HG03354 (cell line): ENCODE measurements at regions not wholly inside any gene's neighbourhood (a gene's known extent, or its start where the extent isn't known, plus 50 kb on each side); places are given as distances from the start of the nearest gene placed in this dataset.

Experiments used
- ATAC-seq: cut with Tn5 transposase; IDR thresholded peaks from one replicate; pipeline ENCODE4 v1.9.1; 2021; ENCODE audit warnings: mild to moderate bottlenecking; ENCODE audit not compliant: unreplicated experiment, poor library complexity, severe bottlenecking

GRCh38 chr18:54714851-54715250 is 113.4 kb upstream of the RAB27B start:
- no peak for ATAC-seq

- ATAC-seq, result no peak
Measured at GRCh38 chr18:54716586-54716985, 111.7 kb upstream of the RAB27B start.

GRCh38 chr18:54717673-54718407 is 110.4 kb upstream of the RAB27B start:
- peak; percentile 89 for ATAC-seq

GRCh38 chr18:54718408-54718773 is 109.9 kb upstream of the RAB27B start:
- ATAC-seq, result peak; percentile 38

- no peak for ATAC-seq
Measured at GRCh38 chr18:54720620-54721019, 107.7 kb upstream of the RAB27B start.

- ATAC-seq, result no peak
Measured at GRCh38 chr18:54726143-54726542, 102.1 kb upstream of the RAB27B start.

- ATAC-seq, result no peak
Measured at GRCh38 chr18:54734059-54734458, 94.2 kb upstream of the RAB27B start.

GRCh38 chr18:54736981-54737380 is 91.3 kb upstream of the RAB27B start:
- no peak for ATAC-seq

- ATAC-seq, result no peak
Measured at GRCh38 chr18:54737986-54738385, 90.3 kb upstream of the RAB27B start.

GRCh38 chr18:54739476-54739875 is 88.8 kb upstream of the RAB27B start:
- no peak for ATAC-seq

- no peak for ATAC-seq
Measured at GRCh38 chr18:54740136-54740846, 88.0 kb upstream of the RAB27B start.

GRCh38 chr18:54742120-54742519 is 86.2 kb upstream of the RAB27B start:
- no peak for ATAC-seq

GRCh38 chr18:54742659-54743604 is 85.3 kb upstream of the RAB27B start:
- no peak for ATAC-seq

GRCh38 chr18:54743605-54743995 is 84.7 kb upstream of the RAB27B start:
- no peak for ATAC-seq

- ATAC-seq, result no peak
Measured at GRCh38 chr18:54749291-54749690, 79.0 kb upstream of the RAB27B start.

GRCh38 chr18:54750350-54750749 is 77.9 kb upstream of the RAB27B start:
- ATAC-seq, result no peak

GRCh38 chr18:54752185-54752584 is 76.1 kb upstream of the RAB27B start:
- no peak for ATAC-seq

- ATAC-seq, result no peak
Measured at GRCh38 chr18:54755456-54755855, 72.8 kb upstream of the RAB27B start.

GRCh38 chr18:54762386-54762785 is 65.9 kb upstream of the RAB27B start:
- ATAC-seq, result no peak

GRCh38 chr18:54764786-54765185 is 63.5 kb upstream of the RAB27B start:
- no peak for ATAC-seq
